ENCODE measurements at regions not wholly inside any gene's neighbourhood (a gene's known extent, or its start where the extent isn't known, plus 50 kb on each side); places are given as distances from the start of the nearest gene placed in this dataset.

- no peaks in the 10 kb centered on the region for H3K27me3 ChIP-seq (ENCODE audit: control insufficient read depth, insufficient read depth, low read length)
Observed at GRCh38 chr21:22046576-22046975, 1048.4 kb downstream of the NCAM2 start.

DNA sequence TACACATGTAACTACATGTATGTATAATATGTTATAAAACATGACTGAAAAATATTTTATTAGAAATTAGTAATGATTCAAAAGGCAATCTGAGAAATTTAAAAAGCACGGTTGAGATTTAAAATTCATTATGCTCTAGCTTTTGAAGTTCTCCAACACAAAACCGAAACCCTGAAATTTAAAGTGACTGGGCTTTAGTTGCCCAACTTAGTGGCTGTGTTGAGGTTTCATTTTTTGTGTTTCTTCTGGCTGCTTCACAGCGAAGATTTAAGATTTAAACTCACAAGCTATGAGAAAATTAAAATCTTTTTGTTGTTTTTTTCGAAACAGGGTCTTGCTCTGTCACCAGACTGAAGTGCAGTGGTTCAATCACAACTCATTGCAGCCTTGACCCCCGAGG lies 1058.7 kb downstream of the NCAM2 start:
- Histone ChIP-seq H3K9me3 (replicated peaks; ENCODE audit: low read length) (no peaks in the 10 kb centered on the region), H3K4me1 (ENCODE audit: control insufficient read depth, insufficient read depth, low read length) (no peaks in the 10 kb centered on the region), H3K36me3 (ENCODE audit: insufficient read depth, low read length) (no peaks in the 10 kb centered on the region), H3K9ac (ENCODE audit: low read depth, low read length) (no peak overlapping the region), H3K4me2 (ENCODE audit: low read length) (no peak overlapping the region), H3K4me3 (ENCODE audit: low read length) (no peak overlapping the region), H3K27me3 (ENCODE audit: control insufficient read depth, insufficient read depth, low read length) (no peaks in the 10 kb centered on the region)

More at GRCh38 chr21:22046576-22046975, 1048.4 kb downstream of the NCAM2 start:
- Histone ChIP-seq H3K36me3 (ENCODE audit: insufficient read depth, low read length) (no peaks in the 10 kb centered on the region), H3K4me3 (ENCODE audit: low read length) (no peak overlapping the region), H3K4me1 (ENCODE audit: control insufficient read depth, insufficient read depth, low read length) (no peaks in the 10 kb centered on the region), H3K9me3 (replicated peaks; ENCODE audit: low read length) (no peaks in the 10 kb centered on the region), H3K9ac (ENCODE audit: low read depth, low read length) (no peak overlapping the region), H3K4me2 (ENCODE audit: low read length) (no peak overlapping the region)

GRCh38 chr21:22062472-22063139 lies 1064.4 kb downstream of the NCAM2 start:
- no peaks in the 10 kb centered on the region for H3K27me3 ChIP-seq (ENCODE audit: control insufficient read depth, insufficient read depth, low read length)
- H3K9ac ChIP-seq (ENCODE audit: low read depth, low read length), result no peak overlapping the region
- no peaks in the 10 kb centered on the region for H3K36me3 ChIP-seq (ENCODE audit: insufficient read depth, low read length)
- H3K4me3 ChIP-seq (ENCODE audit: low read length), result no peak overlapping the region
- no peaks in the 10 kb centered on the region for H3K4me1 ChIP-seq (ENCODE audit: control insufficient read depth, insufficient read depth, low read length)
- H3K4me2 ChIP-seq (ENCODE audit: low read length), result no peak overlapping the region
- no peaks in the 10 kb centered on the region for H3K9me3 ChIP-seq (replicated peaks; ENCODE audit: low read length)

DNA sequence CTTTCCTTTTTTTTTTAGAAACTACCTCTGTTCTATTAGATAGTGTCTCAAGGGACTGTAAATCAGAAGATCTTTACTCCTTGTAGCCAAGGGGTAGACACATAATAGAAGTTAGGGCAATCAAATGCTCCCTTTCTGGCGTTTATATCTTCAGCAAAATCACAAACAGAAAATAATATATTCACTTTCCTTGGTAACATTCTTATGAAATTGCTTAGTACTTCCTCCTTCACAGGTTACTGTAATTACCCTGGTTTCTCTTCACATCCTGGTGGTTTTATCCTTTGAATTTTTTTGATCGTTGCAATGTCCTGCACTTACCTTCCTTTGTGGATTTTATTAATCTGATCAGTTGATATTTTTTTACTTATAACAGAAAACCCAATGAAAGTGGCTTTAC lies 1064.9 kb downstream of the NCAM2 start:
- no peaks in the 10 kb centered on the region for H3K27me3 ChIP-seq (ENCODE audit: control insufficient read depth, insufficient read depth, low read length)
- no peak overlapping the region for H3K4me2 ChIP-seq (ENCODE audit: low read length)
- no peaks in the 10 kb centered on the region for H3K36me3 ChIP-seq (ENCODE audit: insufficient read depth, low read length)
- no peaks in the 10 kb centered on the region for H3K9me3 ChIP-seq (replicated peaks; ENCODE audit: low read length)
- no peak overlapping the region for H3K9ac ChIP-seq (ENCODE audit: low read depth, low read length)
- H3K4me3 ChIP-seq (ENCODE audit: low read length), result no peak overlapping the region
- no peaks in the 10 kb centered on the region for H3K4me1 ChIP-seq (ENCODE audit: control insufficient read depth, insufficient read depth, low read length)

GRCh38 chr21:22076471-22076870 lies 1078.3 kb downstream of the NCAM2 start:
- Histone ChIP-seq H3K27me3 (ENCODE audit: control insufficient read depth, insufficient read depth, low read length) (no peaks in the 10 kb centered on the region), H3K9me3 (replicated peaks; ENCODE audit: low read length) (no peaks in the 10 kb centered on the region), H3K36me3 (ENCODE audit: insufficient read depth, low read length) (no peaks in the 10 kb centered on the region), H3K9ac (ENCODE audit: low read depth, low read length) (no peak overlapping the region), H3K4me3 (ENCODE audit: low read length) (no peak overlapping the region), H3K4me1 (ENCODE audit: control insufficient read depth, insufficient read depth, low read length) (no peaks in the 10 kb centered on the region), H3K4me2 (ENCODE audit: low read length) (no peak overlapping the region)

DNA sequence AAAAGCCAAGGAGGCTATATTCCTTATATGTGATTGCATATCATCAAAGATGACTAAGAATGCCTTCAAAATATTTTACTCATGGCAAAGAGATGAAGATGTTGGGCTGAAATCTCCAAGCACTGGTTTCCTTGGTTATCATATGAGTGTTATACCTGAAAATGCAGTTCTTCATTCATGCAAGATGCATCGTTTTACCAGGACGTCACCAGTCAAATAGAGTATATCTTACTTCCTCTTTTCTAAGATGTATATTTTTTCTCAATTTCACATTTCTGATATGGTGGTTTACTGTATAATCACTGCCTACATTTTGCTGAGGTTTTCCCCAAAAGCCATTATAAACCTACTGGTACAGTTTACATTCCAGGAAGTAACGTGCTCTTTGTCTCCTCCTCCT lies 1085.7 kb downstream of the NCAM2 start:
- no peak overlapping the region for H3K4me3 ChIP-seq (ENCODE audit: low read length)
- no peaks in the 10 kb centered on the region for H3K9me3 ChIP-seq (replicated peaks; ENCODE audit: low read length)
- no peaks in the 10 kb centered on the region for H3K27me3 ChIP-seq (ENCODE audit: control insufficient read depth, insufficient read depth, low read length)
- no peaks in the 10 kb centered on the region for H3K36me3 ChIP-seq (ENCODE audit: insufficient read depth, low read length)
- H3K4me2 ChIP-seq (ENCODE audit: low read length), result no peak overlapping the region
- H3K9ac ChIP-seq (ENCODE audit: low read depth, low read length), result no peak overlapping the region
- no peaks in the 10 kb centered on the region for H3K4me1 ChIP-seq (ENCODE audit: control insufficient read depth, insufficient read depth, low read length)

DNA sequence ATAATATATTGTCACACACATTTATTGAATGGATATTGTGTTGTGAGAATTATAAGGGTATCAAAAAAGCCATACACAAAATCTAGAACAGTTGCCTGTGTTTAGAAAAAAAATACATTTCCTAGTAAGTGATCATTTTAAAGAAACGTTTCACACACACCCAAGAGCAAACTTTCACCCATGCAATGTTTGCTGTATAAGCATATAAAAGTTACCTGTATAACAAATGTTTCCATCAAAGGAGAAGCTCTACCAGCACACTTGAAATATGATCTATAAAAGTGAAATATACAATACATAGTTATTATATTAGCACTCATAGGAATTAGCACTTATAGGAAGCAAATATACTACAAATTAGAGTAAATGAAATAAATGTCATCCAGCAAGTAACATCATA lies 1098.1 kb downstream of the NCAM2 start:
- H3K4me2 ChIP-seq (ENCODE audit: low read length), result no peak overlapping the region
- H3K9ac ChIP-seq (ENCODE audit: low read depth, low read length), result no peak overlapping the region
- H3K4me1 ChIP-seq (ENCODE audit: control insufficient read depth, insufficient read depth, low read length), result no peaks in the 10 kb centered on the region
- H3K27me3 ChIP-seq (ENCODE audit: control insufficient read depth, insufficient read depth, low read length), result no peaks in the 10 kb centered on the region
- H3K36me3 ChIP-seq (ENCODE audit: insufficient read depth, low read length), result no peaks in the 10 kb centered on the region
- no peaks in the 10 kb centered on the region for H3K9me3 ChIP-seq (replicated peaks; ENCODE audit: low read length)
- no peak overlapping the region for H3K4me3 ChIP-seq (ENCODE audit: low read length)

DNA sequence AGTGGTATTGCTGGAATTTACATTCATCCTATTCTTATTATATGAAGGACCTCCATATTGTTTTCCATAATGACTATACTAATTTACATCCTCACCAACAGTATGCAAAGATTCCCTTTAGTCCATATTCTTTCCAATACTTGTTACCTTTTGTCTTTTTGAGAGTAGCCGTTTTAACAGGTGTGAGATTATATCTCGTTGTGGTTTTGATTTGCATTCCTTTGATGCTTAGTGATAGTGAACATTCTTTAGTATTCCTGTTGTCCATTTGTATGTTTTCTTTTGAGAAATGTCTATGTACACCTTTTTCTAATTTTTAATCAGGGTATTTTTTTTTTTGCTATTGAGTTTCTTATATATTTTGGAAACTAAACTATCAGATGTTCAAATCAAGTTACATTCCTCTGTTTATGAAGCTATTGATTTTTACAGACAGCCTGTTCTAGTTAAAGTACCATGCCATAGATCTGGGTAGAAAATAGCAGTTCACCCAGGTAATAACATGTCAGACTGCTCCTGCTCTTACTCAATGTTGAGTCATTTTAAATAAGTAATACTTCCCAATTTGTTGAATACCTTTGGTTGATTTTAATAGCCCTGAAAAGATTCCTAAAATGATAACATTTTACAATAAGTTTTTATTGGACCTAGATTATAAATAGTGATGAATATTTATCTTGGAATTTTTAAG lies 1108.7 kb downstream of the NCAM2 start:
- Histone ChIP-seq H3K36me3 (ENCODE audit: insufficient read depth, low read length) (no peaks in the 10 kb centered on the region), H3K27me3 (ENCODE audit: control insufficient read depth, insufficient read depth, low read length) (no peaks in the 10 kb centered on the region), H3K9me3 (replicated peaks; ENCODE audit: low read length) (no peaks in the 10 kb centered on the region), H3K4me1 (ENCODE audit: control insufficient read depth, insufficient read depth, low read length) (no peaks in the 10 kb centered on the region), H3K4me3 (ENCODE audit: low read length) (no peak overlapping the region), H3K9ac (ENCODE audit: low read depth, low read length) (no peak overlapping the region), H3K4me2 (ENCODE audit: low read length) (no peak overlapping the region)

DNA sequence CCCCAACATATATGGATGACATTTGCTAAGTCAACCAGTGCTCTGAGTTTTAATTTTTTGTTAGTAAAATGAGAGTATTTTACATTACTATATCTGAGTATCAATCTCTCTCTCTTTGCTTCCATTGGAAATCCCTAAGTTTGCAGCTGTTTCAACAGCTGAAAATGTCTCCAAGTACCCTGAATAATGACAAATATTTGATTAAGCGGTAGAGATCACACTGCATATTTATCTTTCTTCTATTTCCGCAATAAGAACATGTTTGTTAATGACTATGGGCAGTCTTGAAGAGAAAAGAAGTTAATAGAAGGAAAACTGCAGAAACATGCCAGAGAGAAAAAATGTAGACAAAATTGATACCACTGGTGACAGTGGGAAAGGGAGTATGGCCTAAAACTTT lies 1117.5 kb downstream of the NCAM2 start:
- no peaks in the 10 kb centered on the region for H3K36me3 ChIP-seq (ENCODE audit: insufficient read depth, low read length)
- H3K4me1 ChIP-seq (ENCODE audit: control insufficient read depth, insufficient read depth, low read length), result no peaks in the 10 kb centered on the region
- no peak overlapping the region for H3K4me3 ChIP-seq (ENCODE audit: low read length)
- no peak overlapping the region for H3K4me2 ChIP-seq (ENCODE audit: low read length)
- no peaks in the 10 kb centered on the region for H3K9me3 ChIP-seq (replicated peaks; ENCODE audit: low read length)
- no peak overlapping the region for H3K9ac ChIP-seq (ENCODE audit: low read depth, low read length)
- no peaks in the 10 kb centered on the region for H3K27me3 ChIP-seq (ENCODE audit: control insufficient read depth, insufficient read depth, low read length)

GRCh38 chr21:22120616-22121266 lies 1122.5 kb downstream of the NCAM2 start:
- peaks cover 6% of the 10 kb centered on the region for H3K9me3 ChIP-seq (replicated peaks; ENCODE audit: low read length)
- H3K4me3 ChIP-seq (ENCODE audit: low read length), result no peak overlapping the region
- no peak overlapping the region for H3K9ac ChIP-seq (ENCODE audit: low read depth, low read length)
- H3K36me3 ChIP-seq (ENCODE audit: insufficient read depth, low read length), result no peaks in the 10 kb centered on the region
- H3K4me1 ChIP-seq (ENCODE audit: control insufficient read depth, insufficient read depth, low read length), result no peaks in the 10 kb centered on the region
- H3K4me2 ChIP-seq (ENCODE audit: low read length), result no peak overlapping the region
- no peaks in the 10 kb centered on the region for H3K27me3 ChIP-seq (ENCODE audit: control insufficient read depth, insufficient read depth, low read length)

DNA sequence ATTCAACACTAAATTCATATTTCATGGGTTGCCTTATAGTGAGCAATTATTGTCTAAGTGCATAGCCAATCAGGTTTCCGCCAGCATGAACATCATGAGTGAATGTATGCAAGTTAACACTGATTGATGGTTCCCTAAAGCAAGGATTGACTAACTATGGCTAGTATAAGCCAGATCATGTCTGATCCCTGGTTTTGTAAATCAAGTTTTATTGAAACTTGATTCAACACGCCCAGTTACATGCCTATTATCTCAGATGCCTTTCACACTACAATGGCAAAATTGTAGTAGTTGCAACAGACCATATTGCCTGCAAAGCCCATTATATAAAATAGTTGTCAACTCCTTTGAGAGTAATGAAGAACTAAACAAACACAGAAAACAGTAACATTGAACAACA lies 1127.4 kb downstream of the NCAM2 start:
- Histone ChIP-seq H3K4me2 (ENCODE audit: low read length) (no peak overlapping the region), H3K36me3 (ENCODE audit: insufficient read depth, low read length) (no peaks in the 10 kb centered on the region), H3K4me1 (ENCODE audit: control insufficient read depth, insufficient read depth, low read length) (no peaks in the 10 kb centered on the region), H3K9me3 (replicated peaks; ENCODE audit: low read length) (peaks cover 6% of the 10 kb centered on the region), H3K27me3 (ENCODE audit: control insufficient read depth, insufficient read depth, low read length) (no peaks in the 10 kb centered on the region), H3K4me3 (ENCODE audit: low read length) (no peak overlapping the region), H3K9ac (ENCODE audit: low read depth, low read length) (no peak overlapping the region)

- no peaks in the 10 kb centered on the region for H3K27me3 ChIP-seq (ENCODE audit: control insufficient read depth, insufficient read depth, low read length)
- peaks cover 2% of the 10 kb centered on the region for H3K9me3 ChIP-seq (replicated peaks; ENCODE audit: low read length)
- H3K4me2 ChIP-seq (ENCODE audit: low read length), result no peak overlapping the region
- no peaks in the 10 kb centered on the region for H3K4me1 ChIP-seq (ENCODE audit: control insufficient read depth, insufficient read depth, low read length)
- H3K9ac ChIP-seq (ENCODE audit: low read depth, low read length), result no peak overlapping the region
- H3K4me3 ChIP-seq (ENCODE audit: low read length), result no peak overlapping the region
- no peaks in the 10 kb centered on the region for H3K36me3 ChIP-seq (ENCODE audit: insufficient read depth, low read length)
Observed at GRCh38 chr21:22128671-22129070, 1130.5 kb downstream of the NCAM2 start.
